Islet of Langerhans (tissue), 1 donor: ENCODE measurements at regions not wholly inside any gene's neighbourhood (a gene's known extent, or its start where the extent isn't known, plus 50 kb on each side); places are given as distances from the start of the nearest gene placed in this dataset.

ENCODE experiments used
- FAIRE-seq: peaks from one replicate; lab custom pipeline; 2011; peaks lifted over from hg19 to GRCh38; lab: Jason Lieb, UNC

DNA sequence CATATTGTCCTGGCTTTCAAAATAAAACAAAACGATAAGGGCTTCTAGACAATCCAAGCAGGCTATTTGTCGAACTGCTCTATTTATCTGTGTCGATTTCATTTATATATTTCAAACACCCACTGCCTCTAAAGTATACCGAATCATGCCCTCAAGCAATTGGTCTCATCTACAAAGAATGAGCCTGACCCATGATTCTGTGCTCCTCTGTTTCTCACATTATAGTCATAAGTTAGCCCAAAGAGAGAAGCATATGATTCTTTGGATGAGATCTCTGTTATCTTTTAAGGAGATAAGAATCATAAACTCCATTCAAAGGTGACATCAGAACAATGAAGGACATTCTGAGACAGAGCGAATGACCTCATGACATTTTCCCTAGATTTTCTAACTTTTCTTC is 191.1 kb downstream of the MAP2K6 start:
- FAIRE-seq: no peak

DNA sequence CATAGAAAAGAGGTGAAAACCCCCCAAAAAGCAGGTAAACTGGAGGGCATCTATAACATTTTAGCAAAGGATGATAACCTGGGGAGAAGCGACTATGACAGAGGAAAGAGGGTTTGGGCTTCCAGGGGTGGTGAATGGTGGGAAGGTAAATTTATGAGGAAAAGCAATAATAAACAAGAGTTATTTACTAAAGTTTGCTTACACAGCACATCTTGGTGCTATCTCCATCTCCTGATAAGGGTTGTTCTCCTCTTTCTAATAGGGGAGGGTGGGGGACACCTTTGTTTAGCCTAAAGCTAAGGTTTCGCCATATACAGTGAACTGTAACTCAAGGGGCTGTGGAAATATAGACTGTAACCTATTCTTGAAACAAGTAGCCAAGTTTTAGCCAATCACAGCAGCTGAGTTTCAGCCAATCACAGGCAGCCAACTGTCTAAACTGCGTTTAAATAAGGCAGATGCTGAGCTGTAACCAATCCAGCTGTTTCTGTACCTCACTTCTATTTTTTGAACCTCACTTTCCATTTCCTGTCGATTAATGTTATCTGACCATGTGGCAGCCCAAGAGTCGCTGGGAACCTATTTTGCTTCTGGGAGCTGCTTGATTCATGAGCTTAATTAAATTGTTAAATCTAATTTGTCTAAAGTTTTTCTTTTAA is 191.8 kb downstream of the MAP2K6 start:
- FAIRE-seq: no peak

DNA sequence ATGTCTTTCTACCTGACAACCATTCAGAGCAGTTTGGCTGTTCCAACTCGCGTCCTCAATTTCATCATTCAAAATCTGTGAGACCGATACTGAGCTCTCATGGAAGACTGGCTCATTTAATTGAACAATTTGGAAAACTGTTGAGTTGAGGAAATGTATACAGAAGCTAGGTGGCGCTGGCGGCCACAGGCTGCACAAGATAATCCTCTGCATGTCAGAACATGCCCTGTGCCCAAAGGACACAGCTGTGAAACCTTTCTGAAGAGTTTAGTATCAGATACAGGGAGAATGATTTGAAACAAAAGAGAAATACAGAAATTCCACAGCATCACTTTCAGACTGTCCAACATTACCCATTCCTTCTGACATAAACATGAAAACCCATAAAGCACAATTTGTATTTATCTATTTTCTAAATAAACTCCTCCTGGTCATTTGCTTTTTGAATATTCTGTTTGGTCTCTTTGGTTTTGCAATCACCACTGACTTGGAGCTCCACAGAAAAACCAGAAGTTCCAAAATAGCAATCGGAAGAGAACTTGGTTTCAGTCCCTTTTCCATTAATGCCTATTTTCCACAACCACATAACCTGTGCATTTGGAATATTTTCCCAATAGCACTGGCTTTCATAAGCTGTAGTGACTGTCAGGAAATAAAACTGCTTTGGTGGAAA is 192.8 kb downstream of the MAP2K6 start:
- peak; percentile 41 for FAIRE-seq

DNA sequence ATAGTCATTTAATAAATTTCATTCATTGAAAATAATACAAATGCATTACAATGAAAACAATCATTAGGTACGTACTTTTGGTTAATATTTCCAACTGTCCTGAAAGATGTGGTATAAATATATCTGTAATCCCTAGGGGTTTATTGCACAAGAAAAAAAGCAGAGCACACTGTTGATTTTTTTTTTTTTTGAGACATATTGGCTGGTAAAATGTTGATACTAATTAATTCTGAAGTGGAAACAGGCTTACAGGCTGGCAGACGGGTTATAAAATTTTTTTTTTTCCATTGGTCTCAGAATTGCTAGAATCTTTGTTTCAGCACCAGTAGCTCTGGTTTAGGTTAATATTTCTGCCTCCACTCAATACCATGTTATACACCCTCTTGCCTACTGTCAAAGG is 193.6 kb downstream of the MAP2K6 start:
- FAIRE-seq: no peak

DNA sequence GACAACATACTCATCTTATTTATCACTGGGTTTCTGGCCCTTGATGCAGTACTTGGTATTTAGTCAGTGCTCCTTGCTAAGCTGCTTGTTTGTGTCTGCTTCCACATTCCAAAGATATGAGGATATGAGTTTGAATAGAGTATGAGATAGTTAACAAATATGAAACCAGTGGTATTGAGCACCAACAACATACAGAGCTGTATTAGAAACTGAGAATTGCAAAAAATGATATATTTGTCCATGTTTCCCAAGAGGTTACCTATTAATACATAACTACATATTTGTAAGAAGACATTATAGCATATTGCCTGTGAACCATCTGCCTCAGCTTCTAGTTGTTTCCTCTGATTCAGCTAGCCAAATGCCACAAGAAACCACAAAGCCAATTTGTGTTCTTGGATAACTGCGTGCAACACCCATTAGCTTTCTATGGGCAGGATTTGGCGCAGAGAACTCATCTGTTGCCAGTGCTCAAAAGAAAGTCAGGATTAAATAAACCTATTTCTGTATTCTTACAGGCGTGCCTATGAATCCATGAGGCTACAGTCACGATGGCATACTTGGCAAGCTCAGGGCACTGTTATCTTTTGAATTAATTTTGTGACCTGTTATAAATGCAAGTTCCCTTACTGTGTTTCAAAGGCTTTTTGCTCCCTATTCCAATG is 194.4 kb downstream of the MAP2K6 start:
- FAIRE-seq: no peak

DNA sequence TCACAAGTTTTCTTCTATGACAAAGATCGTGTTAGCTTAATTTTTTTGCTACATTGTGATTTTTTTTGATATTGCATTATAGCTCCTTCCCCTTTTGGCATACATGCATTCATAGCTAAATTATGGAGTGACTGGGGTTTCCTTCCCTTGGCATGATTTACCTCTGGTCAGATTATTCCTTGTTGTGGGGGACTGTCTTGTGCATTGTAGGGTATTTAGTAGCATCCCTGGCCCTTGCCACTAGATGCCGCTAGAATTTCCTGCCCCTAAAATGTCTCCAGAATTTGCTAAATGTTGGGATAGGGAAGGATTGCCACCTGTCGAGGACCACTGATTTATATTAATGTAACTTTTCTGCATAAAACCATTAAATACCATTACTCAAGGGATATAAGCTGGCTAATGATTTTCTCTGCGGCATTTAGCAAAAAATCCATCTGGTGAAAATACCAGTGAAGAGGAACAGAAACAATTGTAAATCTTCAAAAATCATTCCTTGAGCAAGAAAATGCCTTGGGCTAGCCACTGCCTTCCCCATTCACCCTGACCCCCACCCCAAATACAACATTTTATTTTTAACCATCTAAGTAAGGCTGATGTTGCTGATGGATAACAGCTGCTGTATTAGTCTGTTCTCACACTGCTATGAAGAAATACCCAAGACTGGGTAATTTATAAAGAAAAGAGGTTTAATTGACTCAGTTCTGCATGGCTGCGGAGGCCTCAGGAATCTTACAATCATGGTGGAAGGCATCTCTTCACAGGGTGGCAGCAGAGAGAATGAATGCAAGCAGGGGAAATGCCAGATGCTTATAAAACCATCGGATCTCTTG is 195.2 kb downstream of the MAP2K6 start:
- no peak for FAIRE-seq

DNA sequence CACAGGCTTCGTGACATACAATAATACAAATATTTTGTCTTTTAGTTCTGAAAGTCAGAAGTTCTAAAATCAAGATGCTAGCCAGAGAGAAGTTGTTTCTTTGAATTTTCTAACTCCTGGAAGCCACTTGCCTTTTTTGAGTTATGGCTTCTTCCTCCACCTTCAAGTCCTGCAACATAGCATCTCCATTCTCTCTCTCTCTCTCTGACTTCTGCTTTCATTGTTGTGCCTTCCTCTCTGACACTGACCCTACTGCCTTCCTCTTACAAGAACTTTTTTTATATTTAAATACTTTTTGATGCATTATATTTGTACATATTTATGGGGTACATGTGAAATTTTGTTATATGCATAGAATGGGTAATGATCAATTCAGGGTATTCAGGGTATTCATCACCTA is 205.9 kb downstream of the MAP2K6 start:
- no peak for FAIRE-seq

DNA sequence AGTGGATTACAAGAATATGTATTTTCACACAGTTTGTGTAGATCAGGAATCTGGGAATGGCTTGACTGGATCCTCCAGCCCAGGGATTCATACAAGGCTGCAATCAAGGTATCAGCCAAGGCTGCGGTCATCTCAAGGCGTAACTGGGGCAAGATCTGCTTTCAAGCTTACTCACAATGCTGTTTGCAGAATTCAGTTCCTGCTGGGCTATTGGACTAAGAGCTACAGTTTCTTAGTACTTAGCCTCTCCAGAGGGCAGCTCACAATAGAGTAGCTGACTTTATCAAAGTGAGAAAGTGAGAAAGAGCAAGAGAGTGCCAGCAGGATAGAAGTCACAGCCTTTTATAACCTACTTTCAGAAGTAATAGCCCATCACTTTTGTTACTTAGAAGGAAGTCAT is 211.0 kb downstream of the MAP2K6 start:
- FAIRE-seq: no peak

DNA sequence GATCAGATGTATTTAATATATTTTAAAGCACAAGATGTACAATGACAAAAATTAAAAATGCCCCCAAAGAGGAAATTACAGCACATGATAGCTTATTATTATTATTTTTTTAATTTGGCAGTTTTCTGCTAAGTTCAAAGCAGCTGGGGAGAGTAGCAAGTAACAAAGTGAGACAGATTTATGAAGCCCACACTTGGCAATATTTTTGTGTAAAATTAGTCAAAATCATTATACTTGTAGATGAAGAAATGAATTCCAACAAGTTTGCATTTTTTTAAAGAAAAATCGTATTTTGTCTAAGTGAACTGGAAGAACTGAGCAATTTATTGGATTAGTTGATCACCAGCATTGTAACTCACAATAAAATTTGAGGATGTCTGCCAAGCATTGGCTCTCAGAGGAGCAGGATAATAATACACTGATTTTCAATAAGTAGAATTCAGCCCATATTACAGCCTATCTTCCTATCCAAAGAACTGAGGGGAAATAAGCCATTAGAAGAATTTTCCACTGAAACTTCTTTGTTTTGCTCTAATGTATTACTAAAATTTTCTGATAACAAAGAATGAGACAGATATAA is 215.6 kb downstream of the MAP2K6 start:
- no peak for FAIRE-seq

DNA sequence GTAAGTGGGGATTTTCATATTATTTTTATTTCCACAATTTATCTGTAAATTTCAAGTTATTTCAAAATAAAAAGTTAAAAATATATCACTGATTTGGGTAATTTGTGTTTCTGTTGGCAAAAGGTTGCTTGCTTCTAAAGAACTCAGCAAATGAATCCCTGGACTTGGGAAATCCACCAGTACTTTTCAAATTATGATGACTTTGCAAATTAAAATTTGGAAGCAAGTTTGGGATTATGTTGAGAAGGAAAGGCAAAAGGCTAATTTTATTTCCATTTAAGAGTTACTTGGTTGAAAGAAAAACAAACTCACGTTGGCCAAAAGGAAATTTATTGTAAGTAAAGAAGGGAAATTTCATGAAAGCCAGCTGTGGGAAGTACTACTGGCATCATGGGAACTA is 220.3 kb downstream of the MAP2K6 start:
- FAIRE-seq: no peak

DNA sequence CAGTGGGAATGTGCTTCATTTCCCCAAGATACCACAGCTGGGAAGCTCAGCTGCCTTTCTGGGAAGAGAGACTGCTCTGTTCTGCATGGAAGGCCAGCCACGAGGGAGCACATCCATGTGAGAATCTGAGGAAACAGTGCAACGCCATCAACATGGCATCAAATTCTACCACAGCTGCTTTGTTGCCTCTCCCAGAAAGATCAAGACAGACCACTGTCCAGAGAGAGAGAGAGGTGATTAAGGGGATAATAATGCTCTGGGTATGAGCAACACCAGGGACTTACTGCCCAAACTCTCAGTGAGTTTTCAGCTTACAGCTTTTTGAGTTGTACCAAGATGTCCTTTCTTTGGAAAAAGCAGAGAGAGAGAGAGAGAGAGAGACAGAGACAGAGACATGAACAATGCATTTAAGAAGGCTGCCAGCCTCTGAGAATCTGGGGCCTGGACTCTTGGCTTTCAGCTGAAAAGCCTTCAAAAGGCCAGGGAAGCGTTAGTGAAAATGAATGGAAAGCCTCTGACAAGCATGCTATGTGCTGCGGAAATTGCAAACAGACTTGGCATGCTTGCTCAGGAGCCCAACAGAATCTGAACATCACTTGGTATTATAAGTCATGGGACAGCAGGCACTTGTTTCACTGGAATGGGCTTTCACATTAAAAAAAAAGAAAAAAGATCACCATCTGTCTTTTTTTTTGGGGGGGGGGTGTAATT is 223.1 kb downstream of the MAP2K6 start:
- no peak for FAIRE-seq

DNA sequence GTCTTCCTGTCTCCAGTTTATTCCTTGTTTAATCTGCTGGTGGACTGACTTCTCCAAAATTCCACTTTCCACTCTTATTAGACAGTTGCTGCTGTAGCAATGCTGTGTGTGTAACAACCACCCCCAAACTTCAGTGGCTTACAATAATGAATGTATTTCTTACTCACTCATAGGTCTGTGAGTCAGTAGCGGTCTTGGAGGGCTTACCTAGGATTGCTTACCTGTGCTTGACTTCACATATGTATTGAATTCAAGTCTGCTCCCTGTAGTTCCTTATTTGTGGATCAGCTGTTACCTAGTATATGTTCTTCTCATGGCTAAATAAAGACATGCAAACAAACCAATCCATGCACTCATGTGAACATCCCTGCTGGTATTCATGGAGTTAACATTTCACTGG is 224.6 kb downstream of the MAP2K6 start:
- FAIRE-seq: no peak

DNA sequence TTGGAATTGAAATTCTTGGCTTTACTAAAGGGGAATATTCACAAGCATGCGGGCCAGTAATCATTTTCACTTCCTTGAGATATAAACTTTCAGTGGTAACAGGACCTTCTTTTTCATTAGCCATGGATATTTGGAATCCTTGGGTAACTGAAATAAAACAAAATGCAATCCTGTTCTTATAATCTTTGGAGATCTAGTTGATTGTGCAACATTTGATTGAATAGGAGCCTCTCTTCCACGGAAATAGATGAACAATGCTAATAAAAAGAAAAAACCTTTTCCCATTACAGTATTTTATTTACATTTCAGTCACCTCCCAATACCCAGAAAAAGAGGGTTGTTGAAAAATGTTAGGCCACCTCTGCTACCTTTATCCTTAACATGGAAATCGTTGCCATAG is 225.6 kb downstream of the MAP2K6 start:
- no peak for FAIRE-seq

DNA sequence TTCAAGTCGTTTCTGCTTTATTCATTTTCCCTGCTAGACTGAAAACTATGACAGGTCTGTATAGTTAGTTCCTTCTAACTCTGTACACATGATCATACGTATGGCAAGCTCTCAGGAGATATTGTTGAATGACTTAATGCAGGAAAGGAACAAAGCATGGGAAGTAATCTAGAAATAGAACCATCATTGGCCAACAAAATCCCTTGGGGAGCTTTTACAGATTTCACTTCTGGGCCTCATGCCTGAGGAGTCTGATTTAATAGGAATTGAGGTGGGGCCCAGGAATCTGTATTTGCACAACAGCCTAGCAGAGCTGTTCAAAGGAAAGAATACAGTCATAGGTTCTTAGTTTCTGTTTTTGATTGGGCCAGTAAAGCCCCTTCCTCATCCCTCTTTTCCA is 229.2 kb downstream of the MAP2K6 start:
- no peak for FAIRE-seq

DNA sequence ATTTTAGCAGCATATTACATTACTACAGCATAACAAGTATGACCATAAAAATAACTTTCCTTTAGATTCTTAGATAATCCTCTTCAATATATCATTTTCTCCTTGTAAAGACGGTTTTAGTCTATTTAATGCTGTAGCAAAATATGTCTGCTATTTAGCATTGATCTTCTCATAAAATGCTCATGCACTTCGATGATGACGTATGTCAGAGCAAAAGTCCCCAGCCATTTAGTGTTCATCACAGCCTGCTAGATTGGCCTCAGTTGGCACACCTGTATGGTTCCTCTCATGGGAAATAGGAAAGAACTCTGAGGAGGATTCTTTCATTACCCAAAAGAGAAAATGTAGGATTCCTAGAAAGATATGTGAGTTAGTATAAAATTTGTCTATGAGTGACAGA is 232.2 kb downstream of the MAP2K6 start:
- FAIRE-seq: no peak

DNA sequence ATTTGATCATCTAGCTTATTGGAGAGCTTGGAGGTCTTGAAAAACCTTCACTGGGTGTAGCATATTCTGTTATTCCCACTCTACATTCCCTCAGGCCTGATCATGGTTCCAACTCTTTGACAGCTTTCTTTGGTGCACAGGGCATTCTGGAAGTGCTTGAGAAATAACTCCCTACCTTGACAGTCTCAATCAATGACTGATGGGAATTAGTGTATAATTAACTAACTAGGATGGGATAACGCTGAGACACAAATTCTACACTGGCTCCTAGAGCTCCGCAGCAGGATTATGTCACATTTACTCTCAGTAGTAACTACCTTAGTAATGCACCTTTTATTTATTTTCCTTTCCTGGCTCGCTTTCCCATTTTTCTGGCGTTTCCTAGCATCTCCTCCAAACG is 236.4 kb downstream of the MAP2K6 start:
- FAIRE-seq: no peak

DNA sequence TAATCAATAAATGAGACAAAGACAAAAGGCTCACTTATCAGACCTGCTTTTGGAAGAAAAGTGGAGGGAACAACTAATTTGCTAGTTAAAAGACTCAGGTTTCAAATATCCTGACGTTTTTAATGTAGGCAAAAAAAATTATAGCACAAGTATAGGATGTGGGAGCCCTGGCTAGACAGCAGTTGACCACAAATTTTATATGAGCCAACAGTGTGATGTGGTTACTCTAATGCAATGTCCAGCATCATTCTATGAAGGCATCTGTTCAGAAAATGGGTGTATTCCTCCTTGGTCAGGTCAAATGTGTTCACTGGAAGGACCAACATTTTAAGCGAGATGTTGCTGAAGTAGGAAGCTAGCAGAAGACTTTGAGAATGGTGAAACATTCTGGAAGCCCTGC is 237.4 kb downstream of the MAP2K6 start:
- FAIRE-seq: no peak

DNA sequence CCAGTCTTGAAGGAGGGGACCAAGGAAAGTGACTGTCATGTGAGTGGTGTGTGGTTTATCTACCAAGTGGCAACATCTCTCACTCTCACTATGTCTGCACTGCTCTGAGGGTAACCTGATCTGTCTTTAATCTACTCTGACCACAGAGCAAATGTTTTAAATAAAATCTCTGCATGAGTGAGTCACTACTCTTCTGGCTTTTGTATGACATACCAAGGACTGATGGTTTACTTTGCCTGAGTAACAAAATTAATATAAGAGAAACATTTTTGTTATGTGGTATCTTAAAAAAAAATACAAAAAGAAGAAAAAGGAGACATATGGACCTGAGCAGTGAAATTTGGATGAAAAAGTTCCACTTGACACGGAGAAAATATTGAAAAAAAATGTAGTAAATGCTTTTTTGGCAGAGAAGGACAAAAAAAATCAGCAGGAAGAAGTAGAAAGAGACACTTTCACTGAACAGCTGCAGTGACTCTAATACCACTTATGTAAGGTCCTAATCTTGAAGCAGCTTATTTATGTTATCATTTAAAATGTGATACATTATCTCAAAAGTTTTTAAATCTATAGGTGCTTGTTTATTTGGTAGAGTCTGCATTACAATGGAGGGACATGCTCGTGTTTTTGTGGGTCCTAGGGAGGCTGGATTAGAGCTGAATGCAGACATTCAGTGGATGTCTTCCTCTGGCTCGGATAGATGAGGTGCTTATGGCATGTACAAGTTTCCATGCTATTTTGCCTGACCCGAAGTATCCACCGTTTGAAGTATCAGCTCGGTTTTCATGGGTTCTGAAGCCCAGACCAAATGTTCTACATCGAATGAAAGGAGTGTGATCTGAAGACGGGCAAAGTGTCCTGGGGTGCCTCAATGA is 240.7 kb downstream of the MAP2K6 start:
- FAIRE-seq: no peak

DNA sequence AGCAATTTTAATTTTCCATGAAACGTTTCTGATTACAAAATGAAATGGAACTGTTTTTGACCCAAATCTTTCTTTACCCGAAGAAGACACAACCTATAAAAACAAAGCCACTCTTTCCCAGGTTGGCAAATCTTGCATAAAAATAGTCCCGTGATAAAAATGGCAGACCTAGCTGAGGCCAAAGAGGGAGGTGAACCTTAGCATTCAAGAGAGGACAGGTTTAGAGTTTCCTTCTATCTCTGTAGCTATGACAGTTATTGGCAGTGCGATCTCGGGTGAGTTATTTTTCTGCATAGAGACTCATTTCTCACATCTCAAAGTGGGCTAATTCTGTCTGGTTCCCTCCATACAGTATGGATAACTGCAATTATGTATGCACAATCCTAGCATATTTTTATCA is 241.4 kb downstream of the MAP2K6 start:
- FAIRE-seq: no peak

DNA sequence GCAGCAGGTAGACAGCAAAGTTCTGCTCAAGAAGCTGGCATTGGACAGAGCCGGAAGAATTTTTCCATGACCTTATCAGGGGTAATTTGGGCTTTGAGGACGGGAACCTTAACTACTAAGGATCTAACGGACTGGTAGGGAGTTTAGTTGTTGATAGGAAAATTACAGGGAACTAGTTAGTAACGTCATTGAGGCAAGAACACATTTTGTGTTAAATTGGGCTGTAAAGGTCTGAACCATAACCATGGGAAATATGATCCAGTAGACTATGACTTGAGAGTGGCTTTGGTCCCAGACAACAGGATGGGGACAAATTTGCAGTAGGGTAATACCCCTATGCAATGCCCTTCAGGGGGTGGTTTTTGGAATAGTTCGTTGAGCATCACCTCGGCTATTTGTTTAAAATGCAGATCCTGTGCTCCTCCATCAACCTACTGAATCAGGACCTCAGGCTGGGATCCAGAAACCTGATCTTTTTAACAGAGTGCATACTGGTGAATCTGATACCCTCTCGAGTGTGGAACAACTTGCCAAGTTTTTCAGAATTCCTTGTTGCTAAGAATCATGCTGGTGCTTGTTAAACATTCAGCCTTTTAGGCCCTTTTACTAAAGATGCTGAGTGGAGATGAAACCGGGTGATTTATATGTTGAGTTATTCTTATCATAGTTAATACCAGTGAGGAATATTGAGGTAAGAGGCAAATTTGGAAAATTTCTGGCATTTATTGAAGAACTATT is 255.1 kb downstream of the MAP2K6 start:
- FAIRE-seq: no peak
